ENCODE measurements at regions not wholly inside any gene's neighbourhood (a gene's known extent, or its start where the extent isn't known, plus 50 kb on each side); places are given as distances from the start of the nearest gene placed in this dataset.

DNA sequence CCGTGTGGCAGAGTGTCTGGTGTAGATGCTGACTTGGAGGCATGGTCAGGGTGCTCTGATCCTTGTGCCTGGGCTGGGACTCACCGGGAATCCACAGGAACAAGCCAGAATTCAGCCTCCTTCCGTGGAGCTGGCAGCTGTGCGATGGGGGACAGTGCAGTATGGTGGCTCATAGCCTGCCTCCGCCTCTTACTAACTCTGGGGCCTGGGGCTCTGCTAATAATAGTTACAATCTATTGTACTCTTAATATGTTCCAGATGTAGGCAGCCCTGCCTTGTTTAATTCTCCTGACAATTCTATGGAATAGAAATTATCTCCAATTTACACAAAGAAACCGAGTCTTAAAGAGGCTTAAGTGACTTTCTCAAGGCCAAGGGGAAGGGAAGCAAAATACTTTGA lies 77.6 kb downstream of the PCDH1 start:
- no peak for DNase-seq

GRCh38 chr5:141799507-141800167 lies 78.6 kb downstream of the PCDH1 start:
- DNase-seq, result no peak

DNA sequence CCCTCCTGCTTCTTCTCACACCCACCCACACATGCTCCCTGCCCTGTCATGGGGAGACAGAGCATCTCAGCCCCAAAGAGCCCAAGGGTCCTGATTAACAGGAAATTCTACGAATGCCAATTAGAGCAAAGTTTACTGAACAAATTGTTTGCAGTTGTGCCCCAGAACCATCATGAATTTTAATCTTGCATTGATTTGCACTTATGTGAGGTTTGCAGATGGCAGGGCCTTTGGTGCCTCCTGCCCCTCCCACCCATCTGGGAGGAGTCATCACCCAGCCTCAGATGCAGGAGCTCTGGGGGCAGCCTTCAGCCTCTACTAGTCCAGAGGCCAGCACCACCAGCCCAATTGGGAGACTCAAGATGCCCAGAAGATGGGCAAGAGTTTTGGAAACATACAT lies 80.8 kb downstream of the PCDH1 start:
- no peak for DNase-seq

- no peak for DNase-seq
Measured at GRCh38 chr5:141795421-141795820, 82.8 kb downstream of the PCDH1 start.

DNA sequence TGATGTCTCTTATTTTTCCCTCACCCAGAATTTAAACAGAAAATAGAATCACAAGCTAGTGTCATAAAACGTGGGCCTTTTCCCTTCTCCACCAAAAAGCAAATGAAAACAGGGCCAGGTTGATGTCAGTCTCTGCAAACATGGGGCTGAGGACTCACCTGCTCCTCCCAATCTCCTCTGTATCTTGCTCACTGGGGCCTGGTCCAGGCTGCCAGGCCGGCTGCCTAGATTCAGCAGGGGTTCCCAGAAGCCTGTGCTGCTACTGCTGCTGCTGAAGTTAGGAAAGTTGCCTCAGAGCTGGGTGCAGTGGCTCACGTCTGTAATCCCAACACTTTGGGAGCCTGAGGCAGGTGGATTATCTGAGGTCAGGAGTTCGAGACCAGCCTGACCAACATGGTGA lies 84.3 kb downstream of the PCDH1 start:
- no peak for DNase-seq

- no peak for DNase-seq
Measured at GRCh38 chr5:141793403-141793802, 84.8 kb downstream of the PCDH1 start.

- no peak for DNase-seq
Measured at GRCh38 chr5:141790630-141791029, 87.6 kb downstream of the PCDH1 start.

DNA sequence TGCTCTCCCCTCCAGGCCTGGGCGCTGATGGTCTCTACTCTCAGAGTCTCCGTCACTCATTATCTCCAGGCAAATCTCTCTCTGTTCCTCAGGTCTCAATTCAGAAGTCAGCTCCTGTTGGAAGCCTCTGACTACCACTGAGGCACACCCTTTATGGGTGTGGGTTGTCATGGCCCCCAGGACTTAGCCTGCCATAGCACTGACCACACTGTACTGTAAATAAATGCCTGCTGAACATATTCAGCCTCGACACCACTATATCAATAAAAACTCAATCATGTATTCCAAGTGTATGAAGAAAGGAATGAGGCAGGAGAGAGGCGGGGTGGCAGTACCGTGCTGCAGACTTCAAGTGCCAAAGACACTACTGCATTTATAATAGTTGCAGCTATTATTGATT lies 88.9 kb downstream of the PCDH1 start:
- no peak for DNase-seq

DNA sequence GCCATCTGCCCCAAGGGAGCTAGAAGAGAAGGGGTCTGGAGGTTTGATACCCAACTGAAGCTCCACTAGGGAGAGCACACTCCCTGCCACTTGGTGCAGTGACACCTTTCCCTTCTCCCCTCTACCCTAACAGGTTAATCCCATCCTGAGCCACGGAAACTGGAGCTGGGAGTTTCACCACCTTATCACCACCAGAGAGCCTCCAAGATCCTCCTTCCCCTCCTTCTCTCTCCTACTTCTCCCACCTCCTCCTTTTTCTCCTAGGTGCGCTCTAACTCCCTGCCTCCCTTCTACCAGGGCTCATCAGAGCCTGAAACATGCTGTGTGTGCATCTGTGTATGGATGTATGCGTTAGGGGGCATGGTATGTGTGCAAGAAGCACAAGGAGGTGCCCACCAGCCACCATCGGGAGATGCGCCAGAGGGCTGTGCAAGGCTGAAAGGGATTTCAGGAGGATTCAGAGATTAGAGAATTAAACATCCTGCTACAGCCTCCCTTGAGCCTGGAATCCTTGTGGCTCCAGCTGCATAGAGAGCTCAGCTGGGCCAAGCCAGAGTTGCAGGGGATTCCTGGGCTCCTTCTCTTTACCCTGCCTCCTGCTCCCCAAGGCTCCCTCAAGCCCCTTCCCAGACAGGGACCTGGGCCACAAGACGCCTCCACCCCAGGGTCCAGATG lies 89.8 kb downstream of the PCDH1 start:
- no peak for DNase-seq

GRCh38 chr5:141787376-141787775 lies 90.8 kb downstream of the PCDH1 start:
- DNase-seq, result no peak

- DNase-seq, result no peak
Measured at GRCh38 chr5:141786700-141787099, 91.5 kb downstream of the PCDH1 start.

DNA sequence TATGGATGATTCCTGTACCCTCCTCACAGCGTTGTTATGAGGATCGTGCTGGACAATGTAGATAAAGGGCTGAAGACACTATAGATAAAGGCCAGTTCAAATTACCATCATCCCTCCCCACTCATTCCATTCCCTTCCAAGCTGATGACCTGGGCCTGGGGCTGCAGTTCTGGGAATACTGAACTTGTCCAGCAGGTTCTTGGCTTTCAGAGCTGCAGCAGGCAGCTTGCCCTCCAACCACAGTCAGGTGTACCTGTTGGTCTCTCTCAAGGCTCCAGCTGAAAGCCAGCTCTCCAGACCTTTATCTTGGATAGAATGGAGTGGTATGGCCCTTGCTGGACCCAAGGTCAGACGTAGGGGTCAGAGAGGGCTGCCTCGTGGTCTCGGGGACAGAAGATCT lies 92.5 kb downstream of the PCDH1 start:
- DNase-seq, result no peak

GRCh38 chr5:141785135-141785534 lies 93.1 kb downstream of the PCDH1 start:
- no peak for DNase-seq

- DNase-seq, result no peak
Measured at GRCh38 chr5:141784529-141784928, 93.7 kb downstream of the PCDH1 start.

DNA sequence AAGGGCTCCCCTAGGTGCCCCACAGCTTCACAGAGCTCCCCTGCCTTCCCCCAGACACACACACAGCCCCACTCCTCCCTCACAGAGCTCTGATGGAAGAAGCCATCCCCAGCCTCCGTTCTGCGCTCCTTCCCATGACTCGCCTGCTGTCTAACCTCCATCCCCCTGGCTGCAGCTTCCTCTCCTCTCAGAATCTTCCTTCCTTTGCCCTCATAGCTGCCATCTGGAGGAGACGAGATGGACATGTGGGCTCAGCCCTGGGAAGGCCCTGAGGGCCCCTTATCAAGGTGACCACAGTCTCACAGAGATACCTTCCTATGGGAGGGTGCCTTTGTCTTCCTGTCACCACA lies 94.3 kb downstream of the PCDH1 start:
- no peak for DNase-seq

GRCh38 chr5:141783005-141783946 lies 94.9 kb downstream of the PCDH1 start:
- peak; percentile 31 for DNase-seq

DNA sequence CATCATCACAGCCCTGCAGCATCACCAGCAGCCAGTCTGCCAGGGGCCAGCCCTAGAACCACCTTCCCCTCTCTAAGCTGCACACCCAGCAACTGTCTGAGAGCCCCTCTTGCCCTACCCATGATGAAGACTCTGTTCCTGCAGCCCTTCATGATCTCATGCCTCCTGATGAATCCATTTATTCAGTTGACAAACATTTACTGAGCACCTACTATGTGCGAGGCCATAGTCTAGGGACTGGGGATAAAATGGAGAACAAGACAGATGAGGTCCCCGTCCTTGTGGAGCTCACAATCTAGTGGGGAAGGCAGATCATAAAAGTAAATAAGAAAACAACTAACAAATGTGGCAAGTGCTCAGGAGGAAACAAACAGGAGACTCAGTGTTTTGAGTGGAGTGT lies 96.3 kb downstream of the PCDH1 start:
- no peak for DNase-seq

GRCh38 chr5:141780952-141781781 lies 97.0 kb downstream of the PCDH1 start:
- no peak for DNase-seq

DNA sequence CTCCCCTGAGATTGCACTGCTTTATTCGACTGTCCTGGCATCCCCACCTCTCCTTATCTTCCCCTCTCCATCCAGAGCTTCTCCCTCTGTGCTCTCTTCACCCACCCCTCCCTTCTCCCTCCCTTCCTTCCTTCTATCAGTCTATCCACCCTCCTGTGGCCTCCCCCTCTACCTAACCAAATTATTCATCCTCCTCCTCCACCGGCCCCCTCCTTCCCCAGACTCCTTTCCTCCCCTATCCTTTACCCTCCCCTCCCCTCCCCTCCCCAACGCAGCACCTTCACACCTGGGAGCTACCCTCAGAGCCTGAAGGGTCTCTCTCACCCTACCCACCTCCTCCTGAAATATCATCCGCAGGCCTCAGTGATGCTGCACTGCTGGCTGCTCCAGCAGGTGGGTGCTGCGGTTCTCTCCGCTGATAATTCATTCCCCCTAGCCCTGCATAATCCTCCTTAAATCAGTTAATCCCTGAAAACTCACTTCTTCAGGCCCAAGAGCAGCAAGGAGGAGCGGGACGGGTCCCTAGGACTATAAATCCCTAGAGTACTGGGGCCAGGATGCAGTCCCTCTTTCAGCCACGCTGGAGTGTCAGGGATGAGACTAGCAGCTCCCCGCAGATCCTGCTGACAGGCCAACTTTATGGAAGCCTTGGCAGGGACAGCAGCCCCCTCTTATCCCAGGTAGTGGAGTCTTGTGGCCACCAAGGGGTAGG lies 97.8 kb downstream of the PCDH1 start:
- no peak for DNase-seq

DNA sequence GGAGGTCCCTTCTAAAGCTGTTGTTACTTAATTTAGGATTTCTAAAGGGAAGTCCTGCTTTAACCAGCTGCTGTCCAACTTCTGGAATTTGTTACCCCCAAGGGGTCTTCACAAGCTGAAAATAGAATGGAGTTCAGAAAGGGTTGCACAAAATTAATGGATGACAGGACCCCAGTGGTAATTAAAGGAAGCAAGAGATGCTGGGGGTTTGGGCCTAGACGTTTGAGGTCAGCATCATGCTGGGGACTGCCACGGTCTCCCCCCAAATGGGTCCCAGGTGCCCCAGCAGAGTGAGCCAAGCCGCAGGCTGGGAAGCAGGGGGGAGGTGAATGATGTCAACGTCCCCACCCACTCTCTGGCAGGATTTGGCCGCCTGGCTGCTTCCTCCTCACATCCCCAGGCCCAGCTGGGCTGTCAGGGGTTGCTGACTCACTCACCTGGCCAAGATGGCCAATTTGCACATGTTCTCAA lies 97.5 kb upstream of the ARAP3 start:
- no peak for DNase-seq

DNA sequence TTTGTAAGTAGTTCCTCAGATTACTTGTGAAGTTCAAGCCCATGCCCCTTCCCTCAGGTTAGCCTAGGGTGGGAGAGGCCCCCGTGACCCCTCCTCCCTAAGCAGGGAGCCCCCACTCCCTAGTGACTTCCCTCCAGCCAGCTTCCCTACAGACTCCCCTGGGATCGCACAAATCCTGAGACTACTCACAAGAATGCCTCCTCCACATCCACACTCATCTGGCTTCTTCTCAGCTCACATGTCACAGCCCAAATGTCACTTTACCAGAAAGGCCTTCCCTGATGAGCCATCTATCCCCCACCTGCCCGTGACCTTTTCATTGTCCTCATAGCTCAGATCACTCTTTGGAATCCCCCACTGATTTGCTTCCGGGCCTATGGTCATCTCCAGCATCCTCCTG lies 96.7 kb upstream of the ARAP3 start:
- no peak for DNase-seq

DNA sequence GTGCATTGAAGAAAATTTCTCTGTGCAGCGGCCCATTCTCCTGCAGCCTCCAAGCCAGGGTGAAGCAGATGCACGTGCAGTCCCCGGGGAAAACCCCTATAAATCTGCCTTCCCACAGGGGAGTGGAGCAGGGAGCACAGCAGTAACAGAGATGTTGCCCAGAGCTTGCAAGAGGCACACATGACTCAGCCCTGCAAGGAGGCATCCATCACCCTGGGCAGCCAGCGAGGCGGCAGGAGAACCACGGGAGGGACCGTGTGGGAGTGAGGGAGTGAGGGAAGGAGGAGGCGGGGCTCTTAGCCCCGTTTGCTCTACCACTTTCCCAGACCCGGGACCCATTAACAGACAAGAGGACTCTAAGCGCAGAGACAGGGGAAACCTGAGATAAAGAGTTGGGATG lies 96.2 kb upstream of the ARAP3 start:
- no peak for DNase-seq

Measured in NCI-H1436 treated with DMSO at 0.1 percent for 48 hours (cell line).